ENCODE measurements at regions not wholly inside any gene's neighbourhood (a gene's known extent, or its start where the extent isn't known, plus 50 kb on each side); places are given as distances from the start of the nearest gene placed in this dataset.
"Not testable (repeated sequence)": the region's sequence is repeated elsewhere in the genome, so short reads cannot be mapped to it uniquely, and the experiment has no call there.

GRCh38 chr7:150039061-150039460, 165.3 kb downstream of the ATP6V0E2 start:
- not testable (repeated sequence) for TF ChIP-seq POLR2A, CTCF (IDR thresholded peaks at IDR 0.05)
